GM23248 (cell line): ENCODE measurements at regions not wholly inside any gene's neighbourhood (a gene's known extent, or its start where the extent isn't known, plus 50 kb on each side); places are given as distances from the start of the nearest gene placed in this dataset.
"Not testable (repeated sequence)": the region's sequence is repeated elsewhere in the genome, so short reads cannot be mapped to it uniquely, and the experiment has no call there.

Experiments used
- DNase-seq: peaks from one replicate; pipeline ENCODE4 v3.0.0-alpha.2; 2015
- H2AFZ ChIP-seq: fragments of 200-600 bp; sonication (generic); 2 replicates; pipeline ENCODE4 v1.6.1; 2016; ENCODE audit warnings: antibody characterized with exemption
- H3F3A ChIP-seq: fragments of 200-600 bp; sonication (generic); 2 replicates; pipeline ENCODE4 v1.6.1; 2016; ENCODE audit warnings: mild to moderate bottlenecking, antibody characterized with exemption, mixed run types; ENCODE audit not compliant: insufficient read depth
- H3K27ac ChIP-seq: fragments of 200-600 bp; sonication (generic); 2 replicates; pipeline ENCODE4 v1.5.1; 2016; ENCODE audit warnings: mild to moderate bottlenecking
- H3K27me3 ChIP-seq: fragments of 200-600 bp; sonication (generic); replicated peaks from 2 replicates; pipeline ENCODE4 v1.6.1; 2016; ENCODE audit warnings: mild to moderate bottlenecking; ENCODE audit not compliant: insufficient read depth
- H3K36me3 ChIP-seq: fragments of 200-600 bp; sonication (generic); 2 replicates; pipeline ENCODE4 v1.6.1; 2016; ENCODE audit warnings: low read depth, mild to moderate bottlenecking
- H3K4me1 ChIP-seq: fragments of 200-600 bp; sonication (generic); 2 replicates; pipeline ENCODE4 v1.6.1; 2016; ENCODE audit warnings: mild to moderate bottlenecking; ENCODE audit not compliant: insufficient read depth
- H3K4me2 ChIP-seq: fragments of 200-600 bp; sonication (generic); one replicate; pipeline ENCODE4 v1.6.1; 2016; ENCODE audit warnings: mild to moderate bottlenecking; ENCODE audit not compliant: unreplicated experiment
- H3K4me3 ChIP-seq: fragments of 200-600 bp; sonication (generic); 2 replicates; pipeline ENCODE4 v1.5.1; 2016; ENCODE audit warnings: mild to moderate bottlenecking
- H3K79me2 ChIP-seq: fragments of 200-600 bp; sonication (generic); 2 replicates; pipeline ENCODE4 v1.6.1; 2016; ENCODE audit warnings: mild to moderate bottlenecking; ENCODE audit not compliant: insufficient read depth
- H3K9ac ChIP-seq: fragments of 200-600 bp; sonication (generic); 2 replicates; pipeline ENCODE4 v1.6.1; 2016; ENCODE audit warnings: mild to moderate bottlenecking
- H3K9me2 ChIP-seq: fragments of 200-600 bp; sonication (generic); 2 replicates; pipeline ENCODE4 v1.6.1; 2016; ENCODE audit warnings: mixed run types, mild to moderate bottlenecking, moderate library complexity; ENCODE audit not compliant: insufficient read depth
- H3K9me3 ChIP-seq: fragments of 200-600 bp; sonication (generic); one replicate; pipeline ENCODE4 v1.6.1; 2017; ENCODE audit warnings: low read depth
- H4K20me1 ChIP-seq: fragments of 200-600 bp; sonication (generic); 2 replicates; pipeline ENCODE4 v1.6.0; 2016; ENCODE audit not compliant: insufficient read depth
- EZH2 ChIP-seq: fragments of 200-600 bp; sonication (generic); IDR thresholded peaks from 2 replicates; pipeline ENCODE4 v1.6.1; 2018; ENCODE audit warnings: antibody characterized with exemption, mild to moderate bottlenecking; ENCODE audit not compliant: insufficient read depth, poor library complexity, severe bottlenecking
- EZH2phosphoT487 ChIP-seq: fragments of 200-600 bp; sonication (generic); IDR thresholded peaks from 2 replicates; pipeline ENCODE4 v1.6.1; 2018; ENCODE audit warnings: antibody characterized with exemption, moderate library complexity, mild to moderate bottlenecking, low read depth; ENCODE audit not compliant: insufficient read depth
- WGBS, 2 experiments: methylation state at CpG; one replicate each; pipeline ENCODE4 v1.1.6; 2015 to 2017; ENCODE audit warnings: low lambda C conversion rate in 2 of 2, low coverage in 1 of 2; ENCODE audit errors: missing lambda C conversion rate in 2 of 2; 5-methylcytosine and 5-hydroxymethylcytosine counted together
- in situ Hi-C: fragments of 300-500 bp; cut with MboI; formaldehyde crosslinking; loops from 2 replicates; pipeline ENCODE4 v1.15.0; 2020

GRCh38 chr17:64750478-64750877, 88.4 kb upstream of the SMURF2 start:
- Histone ChIP-seq H3K4me3 (no peak overlapping the region), H3K27me3 (no peaks in the 10 kb centered on the region), H3K27ac (no peak overlapping the region), H3K9me3 (no peaks in the 10 kb centered on the region), H3K9ac (no peak overlapping the region), H3K9me2 (no peaks in the 10 kb centered on the region), H4K20me1 (no peaks in the 10 kb centered on the region), H3K4me1 (peaks cover 17% of the 10 kb centered on the region), H2AFZ (no peak overlapping the region), H3K36me3 (peaks cover 10% of the 10 kb centered on the region; the same call in 1 of the 2 replicates), H3K4me2 (no peak overlapping the region), H3F3A (peaks cover 17% of the 10 kb centered on the region), H3K79me2 (no peaks in the 10 kb centered on the region)
- no peak for DNase-seq
- 90 to 92% methylated on average over 9 of the region's 9 CpGs for WGBS, 2 experiments
- TF ChIP-seq EZH2phosphoT487: no peak
- no peak for TF ChIP-seq EZH2
- in situ Hi-C loops: no loop called here

- Histone ChIP-seq H2AFZ (no peak overlapping the region), H3K4me3 (no peak overlapping the region), H3K4me1 (peaks cover 17% of the 10 kb centered on the region), H4K20me1 (no peaks in the 10 kb centered on the region), H3K9ac (no peak overlapping the region), H3K9me3 (no peaks in the 10 kb centered on the region), H3K36me3 (0 out of 2 replicates have a peak, but pooled peaks cover 10% of the 10 kb centered on the region), H3F3A (peaks cover 17% of the 10 kb centered on the region), H3K4me2 (no peak overlapping the region), H3K27ac (no peak overlapping the region), H3K27me3 (no peaks in the 10 kb centered on the region), H3K9me2 (no peaks in the 10 kb centered on the region), H3K79me2 (no peaks in the 10 kb centered on the region)
- WGBS, 2 experiments: 80 to 81% methylated on average over 4 of the region's 4 CpGs
- in situ Hi-C loops: no loop called here
- TF ChIP-seq EZH2 (no peak), EZH2phosphoT487 (no peak)
- no peak for DNase-seq
Measured at GRCh38 chr17:64749306-64749705, 87.2 kb upstream of the SMURF2 start.

GRCh38 chr17:64747938-64748540, 85.9 kb upstream of the SMURF2 start:
- Histone ChIP-seq H4K20me1 (no peaks in the 10 kb centered on the region), H3K9ac (peak overlapping the region; percentile 38; the same call in 1 of the 2 replicates), H3K4me2 (peak overlapping the region; percentile 16), H3K27me3 (no peaks in the 10 kb centered on the region), H3K9me2 (no peaks in the 10 kb centered on the region), H3K79me2 (no peaks in the 10 kb centered on the region), H3K4me1 (peaks cover 17% of the 10 kb centered on the region), H3F3A (peaks cover 18% of the 10 kb centered on the region), H3K4me3 (peak overlapping the region; percentile 5; the same call in 1 of the 2 replicates), H3K27ac (peak overlapping the region; percentile 46), H3K9me3 (no peaks in the 10 kb centered on the region), H3K36me3 (0 out of 2 replicates have a peak, but pooled peaks cover 4% of the 10 kb centered on the region), H2AFZ (peak overlapping the region; percentile 79)
- DNase-seq: peak; percentile 85
- TF ChIP-seq EZH2phosphoT487 (no peak), EZH2 (no peak)
- in situ Hi-C loops: no loop called here
- 33 to 38% methylated on average over 7 of the region's 7 CpGs for WGBS, 2 experiments

- Histone ChIP-seq H3K9me3 (no peaks in the 10 kb centered on the region), H3K9me2 (no peaks in the 10 kb centered on the region), H3K4me1 (peaks cover 52% of the 10 kb centered on the region), H3K4me3 (no peak overlapping the region; the same call in 1 of the 2 replicates), H3K79me2 (peaks cover 10% of the 10 kb centered on the region), H3K27ac (peak overlapping the region; percentile 95), H3K36me3 (no peaks in the 10 kb centered on the region), H4K20me1 (no peaks in the 10 kb centered on the region), H3K4me2 (peak overlapping the region; percentile 82), H2AFZ (peak overlapping the region; percentile 31; the same call in 1 of the 2 replicates), H3F3A (peaks cover 53% of the 10 kb centered on the region), H3K27me3 (no peaks in the 10 kb centered on the region), H3K9ac (peak overlapping the region; percentile 78)
- in situ Hi-C loops: no loop called here
- WGBS, 2 experiments: 19 to 20% methylated on average over 7 of the region's 7 CpGs
- no peak for TF ChIP-seq EZH2
- TF ChIP-seq EZH2phosphoT487: no peak
- DNase-seq: peak; percentile 41
Measured at GRCh38 chr17:64742326-64742725, 80.2 kb upstream of the SMURF2 start.

- peak overlapping the region; percentile 82 for H3K4me2 ChIP-seq
- peaks cover 50% of the 10 kb centered on the region for H3F3A ChIP-seq
- peak overlapping the region; percentile 31; the same call in 1 of the 2 replicates for H2AFZ ChIP-seq
- H3K27me3 ChIP-seq, H3K9me2 ChIP-seq, H3K4me3 ChIP-seq, H4K20me1 ChIP-seq, in situ Hi-C loops, H3K36me3 ChIP-seq, H3K9me3 ChIP-seq: not testable (repeated sequence)
- peaks cover 14% of the 10 kb centered on the region for H3K79me2 ChIP-seq
- WGBS, 2 experiments: 0 to 2% methylated on average over 3 of the region's 3 CpGs
- peak; percentile 85 for DNase-seq
- peaks cover 52% of the 10 kb centered on the region for H3K4me1 ChIP-seq
- H3K27ac ChIP-seq: peak overlapping the region; percentile 95
- peak overlapping the region; percentile 78 for H3K9ac ChIP-seq
Measured at GRCh38 chr17:64741916-64742315, 79.8 kb upstream of the SMURF2 start.
